SK-N-MC (cell line): ENCODE measurements at regions not wholly inside any gene's neighbourhood (a gene's known extent, or its start where the extent isn't known, plus 50 kb on each side); places are given as distances from the start of the nearest gene placed in this dataset.
"Not testable (repeated sequence)": the region's sequence is repeated elsewhere in the genome, so short reads cannot be mapped to it uniquely, and the experiment has no call there.

Experiments used
- EZH2 ChIP-seq: fragments of 200-600 bp; sonication (generic); IDR thresholded peaks from one replicate; pipeline ENCODE4 v1.6.1; 2017; ENCODE audit warnings: antibody characterized with exemption
- FOXP2 ChIP-seq: optimal IDR thresholded peaks from 2 replicates; pipeline ENCODE3; 2011; ENCODE audit warnings: mild to moderate bottlenecking, moderate library complexity; ENCODE audit not compliant: insufficient read depth; ENCODE audit errors: extremely low read length, control extremely low read depth
- POLR2AphosphoS5 ChIP-seq: IDR thresholded peaks from 2 replicates; pipeline ENCODE4 v1.6.1; 2012; ENCODE audit warnings: mild to moderate bottlenecking, low read depth, low read length, borderline replicate concordance

- not testable (repeated sequence) for TF ChIP-seq POLR2AphosphoS5, FOXP2, EZH2
These were observed 263.3 kb downstream of the SRGAP2C start for GRCh38 chr1:121448064-121448463.
